ENCODE measurements at regions not wholly inside any gene's neighbourhood (a gene's known extent, or its start where the extent isn't known, plus 50 kb on each side); places are given as distances from the start of the nearest gene placed in this dataset.

DNA sequence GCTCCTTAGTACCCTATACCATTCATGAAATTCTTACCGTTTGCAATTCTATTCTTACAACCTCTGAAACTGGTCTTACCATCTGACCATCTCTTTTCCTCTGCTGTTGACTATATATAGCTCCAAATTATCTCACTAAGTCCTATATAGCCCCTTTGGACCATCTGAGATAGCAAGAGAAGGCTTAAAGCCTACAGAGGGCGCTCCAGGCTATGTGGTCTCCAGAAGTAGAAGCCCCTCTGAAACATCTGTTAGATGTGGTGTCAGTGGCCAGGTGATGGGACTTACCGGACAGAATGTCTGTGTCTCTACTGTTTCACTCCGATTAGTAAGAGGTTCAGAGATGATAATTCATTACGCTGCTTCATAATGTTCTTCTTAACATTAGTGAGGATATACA, 140.7 kb upstream of the BMP2 start:
- H3K27ac ChIP-seq (ENCODE audit: low read depth, low read length): no peak overlapping the region
- H3K36me3 Mint-ChIP-seq (ENCODE audit: low read depth, unreplicated experiment): no peaks in the 10 kb centered on the region
- TF ChIP-seq, protein P1, sequence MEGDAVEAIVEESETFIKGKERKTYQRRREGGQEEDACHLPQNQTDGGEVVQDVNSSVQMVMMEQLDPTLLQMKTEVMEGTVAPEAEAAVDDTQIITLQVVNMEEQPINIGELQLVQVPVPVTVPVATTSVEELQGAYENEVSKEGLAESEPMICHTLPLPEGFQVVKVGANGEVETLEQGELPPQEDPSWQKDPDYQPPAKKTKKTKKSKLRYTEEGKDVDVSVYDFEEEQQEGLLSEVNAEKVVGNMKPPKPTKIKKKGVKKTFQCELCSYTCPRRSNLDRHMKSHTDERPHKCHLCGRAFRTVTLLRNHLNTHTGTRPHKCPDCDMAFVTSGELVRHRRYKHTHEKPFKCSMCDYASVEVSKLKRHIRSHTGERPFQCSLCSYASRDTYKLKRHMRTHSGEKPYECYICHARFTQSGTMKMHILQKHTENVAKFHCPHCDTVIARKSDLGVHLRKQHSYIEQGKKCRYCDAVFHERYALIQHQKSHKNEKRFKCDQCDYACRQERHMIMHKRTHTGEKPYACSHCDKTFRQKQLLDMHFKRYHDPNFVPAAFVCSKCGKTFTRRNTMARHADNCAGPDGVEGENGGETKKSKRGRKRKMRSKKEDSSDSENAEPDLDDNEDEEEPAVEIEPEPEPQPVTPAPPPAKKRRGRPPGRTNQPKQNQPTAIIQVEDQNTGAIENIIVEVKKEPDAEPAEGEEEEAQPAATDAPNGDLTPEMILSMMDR (IDR thresholded peaks at IDR 0.05; ENCODE audit: insufficient read depth, low read depth, low read length): no peak
- TF ChIP-seq EZH2 (IDR thresholded peaks at IDR 0.05; ENCODE audit: insufficient read depth, low read length): no peak
- no peaks in the 10 kb centered on the region for H3K79me2 ChIP-seq (ENCODE audit: insufficient read depth, low read length)
- no peaks in the 10 kb centered on the region for H3K27me3 ChIP-seq (ENCODE audit: insufficient read depth, low read length)
- peaks cover 5% of the 10 kb centered on the region for H3K4me1 Mint-ChIP-seq (ENCODE audit: low read depth, unreplicated experiment)
- no peaks in the 10 kb centered on the region for H4K20me1 ChIP-seq (ENCODE audit: insufficient read depth, low read length)
- H2AFZ ChIP-seq (ENCODE audit: low read depth, low read length): no peak overlapping the region
- H3K27ac Mint-ChIP-seq (ENCODE audit: unreplicated experiment): no peak overlapping the region
- H3K4me3 Mint-ChIP-seq (ENCODE audit: unreplicated experiment): no peak overlapping the region
- no peak overlapping the region for H3K9ac ChIP-seq (ENCODE audit: low read length)
- H3K4me3 ChIP-seq (ENCODE audit: insufficient read depth, low read depth, low read length): no peak overlapping the region
- FAIRE-seq (no peak), DNase-seq (ENCODE audit: low read depth) (no peak)
- H3K27me3 Mint-ChIP-seq (ENCODE audit: low read depth, unreplicated experiment): peaks cover 12% of the 10 kb centered on the region
- no peaks in the 10 kb centered on the region for H3K36me3 ChIP-seq (ENCODE audit: insufficient read depth, low read length)
- peaks cover 6% of the 10 kb centered on the region for H3K9me3 Mint-ChIP-seq (ENCODE audit: unreplicated experiment)
- no peak overlapping the region for H3K4me2 ChIP-seq (ENCODE audit: low read length)
- no peaks in the 10 kb centered on the region for H3K4me1 ChIP-seq (ENCODE audit: insufficient read depth, low read length)
- no peaks in the 10 kb centered on the region for H3K9me3 ChIP-seq (ENCODE audit: insufficient read depth, low read depth, low read length)

DNA sequence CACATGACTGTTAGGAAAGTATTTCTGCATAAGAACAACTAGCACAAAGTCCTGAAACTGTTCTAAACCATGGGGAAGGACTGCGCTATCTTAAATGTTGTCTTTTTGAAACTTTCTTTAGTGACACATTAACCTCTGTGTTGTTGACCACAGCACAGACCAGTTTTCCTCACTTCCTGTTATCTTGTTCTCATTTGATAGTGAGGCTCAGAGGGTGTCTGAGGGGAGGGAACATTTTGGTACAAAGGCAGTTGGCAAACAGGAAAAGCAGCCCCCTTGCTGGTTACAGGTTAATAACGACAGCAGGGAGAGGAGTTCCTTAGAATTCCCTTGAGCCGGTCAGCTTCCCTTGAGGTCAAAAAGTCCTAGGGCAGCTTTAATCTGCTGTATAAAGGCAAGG, 143.5 kb upstream of the BMP2 start:
- H3K4me3 ChIP-seq (ENCODE audit: insufficient read depth, low read depth, low read length): no peak overlapping the region
- no peak overlapping the region for H3K27ac ChIP-seq (ENCODE audit: low read depth, low read length)
- no peaks in the 10 kb centered on the region for H3K27me3 ChIP-seq (ENCODE audit: insufficient read depth, low read length)
- DNase-seq (ENCODE audit: low read depth): no peak
- H3K4me1 Mint-ChIP-seq (ENCODE audit: low read depth, unreplicated experiment): peaks cover 3% of the 10 kb centered on the region
- H4K20me1 ChIP-seq (ENCODE audit: insufficient read depth, low read length): no peaks in the 10 kb centered on the region
- peaks cover 4% of the 10 kb centered on the region for H3K9me3 Mint-ChIP-seq (ENCODE audit: unreplicated experiment)
- H3K27me3 Mint-ChIP-seq (ENCODE audit: low read depth, unreplicated experiment): peaks cover 7% of the 10 kb centered on the region
- no peaks in the 10 kb centered on the region for H3K36me3 ChIP-seq (ENCODE audit: insufficient read depth, low read length)
- no peak overlapping the region for H3K27ac Mint-ChIP-seq (ENCODE audit: unreplicated experiment)
- no peaks in the 10 kb centered on the region for H3K79me2 ChIP-seq (ENCODE audit: insufficient read depth, low read length)
- H2AFZ ChIP-seq (ENCODE audit: low read depth, low read length): no peak overlapping the region
- H3K4me1 ChIP-seq (ENCODE audit: insufficient read depth, low read length): no peaks in the 10 kb centered on the region
- H3K4me3 Mint-ChIP-seq (ENCODE audit: unreplicated experiment): no peak overlapping the region
- no peak overlapping the region for H3K9ac ChIP-seq (ENCODE audit: low read length)
- no peak overlapping the region for H3K4me2 ChIP-seq (ENCODE audit: low read length)
- no peak for TF ChIP-seq EZH2 (IDR thresholded peaks at IDR 0.05; ENCODE audit: insufficient read depth, low read length)
- TF ChIP-seq, protein P1 (IDR thresholded peaks at IDR 0.05; ENCODE audit: insufficient read depth, low read depth, low read length): no peak
- H3K36me3 Mint-ChIP-seq (ENCODE audit: low read depth, unreplicated experiment): no peaks in the 10 kb centered on the region
- H3K9me3 ChIP-seq (ENCODE audit: insufficient read depth, low read depth, low read length): no peaks in the 10 kb centered on the region
- FAIRE-seq: no peak

DNA sequence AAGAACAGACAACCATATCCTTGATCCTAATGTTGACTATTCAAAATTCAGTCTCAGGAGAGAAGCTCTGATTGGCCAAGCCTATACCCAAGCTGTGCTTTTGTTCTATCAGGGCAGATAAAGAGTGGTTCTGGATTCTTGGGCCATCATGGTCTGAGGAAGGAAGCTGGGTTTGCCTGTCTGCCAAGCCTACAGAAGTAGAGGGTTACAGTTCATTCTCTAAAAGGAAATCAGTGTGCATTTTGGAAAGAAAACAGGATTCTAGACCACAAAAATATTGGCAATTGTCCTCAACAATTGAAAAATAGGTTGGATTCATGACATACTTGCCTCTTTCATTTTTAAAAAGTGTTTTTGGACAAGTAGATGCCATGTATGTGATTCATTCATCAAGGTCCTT, 145.4 kb upstream of the BMP2 start:
- Histone ChIP-seq H3K4me1 (ENCODE audit: insufficient read depth, low read length) (no peaks in the 10 kb centered on the region), H3K27ac (ENCODE audit: low read depth, low read length) (no peak overlapping the region), H3K9ac (ENCODE audit: low read length) (no peak overlapping the region), H3K79me2 (ENCODE audit: insufficient read depth, low read length) (no peaks in the 10 kb centered on the region), H3K36me3 (ENCODE audit: insufficient read depth, low read length) (no peaks in the 10 kb centered on the region), H3K9me3 (ENCODE audit: insufficient read depth, low read depth, low read length) (no peaks in the 10 kb centered on the region), H3K4me3 (ENCODE audit: insufficient read depth, low read depth, low read length) (no peak overlapping the region), H3K4me2 (ENCODE audit: low read length) (no peak overlapping the region), H2AFZ (ENCODE audit: low read depth, low read length) (no peak overlapping the region), H4K20me1 (ENCODE audit: insufficient read depth, low read length) (no peaks in the 10 kb centered on the region), H3K27me3 (ENCODE audit: insufficient read depth, low read length) (no peaks in the 10 kb centered on the region)
- TF ChIP-seq, protein P1 (IDR thresholded peaks at IDR 0.05; ENCODE audit: insufficient read depth, low read depth, low read length): no peak
- no peak for TF ChIP-seq EZH2 (IDR thresholded peaks at IDR 0.05; ENCODE audit: insufficient read depth, low read length)
- Mint-ChIP-seq H3K4me3 (ENCODE audit: unreplicated experiment) (no peak overlapping the region), H3K27me3 (ENCODE audit: low read depth, unreplicated experiment) (no peaks in the 10 kb centered on the region), H3K36me3 (ENCODE audit: low read depth, unreplicated experiment) (no peaks in the 10 kb centered on the region), H3K4me1 (ENCODE audit: low read depth, unreplicated experiment) (peaks cover 3% of the 10 kb centered on the region), H3K27ac (ENCODE audit: unreplicated experiment) (no peak overlapping the region), H3K9me3 (ENCODE audit: unreplicated experiment) (no peaks in the 10 kb centered on the region)
- FAIRE-seq (no peak), DNase-seq (ENCODE audit: low read depth) (peak; percentile 57)

Data from astrocyte (in vitro differentiated cells and primary cell).